Right hindlimb (tissue), 1 donor: ENCODE measurements at regions not wholly inside any gene's neighbourhood (a gene's known extent, or its start where the extent isn't known, plus 50 kb on each side); places are given as distances from the start of the nearest gene placed in this dataset.

Source experiments
- DNase-seq: peaks from one replicate; pipeline ENCODE4 v3.0.0-alpha.2; 2018

DNA sequence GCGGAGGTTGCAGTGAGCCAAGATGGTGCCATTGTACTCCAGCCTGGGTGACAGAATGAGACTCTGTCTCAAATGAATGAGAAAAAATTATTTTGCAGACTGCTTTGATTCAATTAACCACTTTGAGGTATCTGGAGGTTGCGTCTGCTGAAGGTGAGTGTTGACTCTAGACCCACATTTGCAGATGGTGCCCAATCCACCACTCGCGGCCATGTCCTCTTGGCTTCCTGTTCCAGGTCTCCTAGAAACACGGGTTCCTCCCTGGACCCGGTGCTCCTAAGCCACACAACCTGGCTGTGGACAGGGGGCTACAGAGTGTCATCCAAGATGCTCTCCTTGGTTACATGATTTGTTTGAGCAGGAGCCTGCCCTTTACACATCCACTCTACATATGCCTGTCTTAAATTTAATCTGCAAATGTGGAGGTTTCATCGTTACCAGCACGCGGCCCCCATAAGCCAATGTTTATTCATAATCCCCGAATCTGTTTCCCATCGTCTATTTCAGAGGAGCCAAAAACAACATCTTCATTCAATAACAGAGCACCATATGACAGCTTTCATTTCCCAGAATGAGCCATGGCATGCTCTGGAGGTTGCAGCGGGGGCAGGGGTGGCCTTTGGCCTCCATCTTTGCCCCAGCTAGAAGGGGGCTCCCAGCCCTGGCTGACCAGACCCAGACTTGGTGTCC lies 377.2 kb downstream of the CTTN start:
- DNase-seq: no peak

DNA sequence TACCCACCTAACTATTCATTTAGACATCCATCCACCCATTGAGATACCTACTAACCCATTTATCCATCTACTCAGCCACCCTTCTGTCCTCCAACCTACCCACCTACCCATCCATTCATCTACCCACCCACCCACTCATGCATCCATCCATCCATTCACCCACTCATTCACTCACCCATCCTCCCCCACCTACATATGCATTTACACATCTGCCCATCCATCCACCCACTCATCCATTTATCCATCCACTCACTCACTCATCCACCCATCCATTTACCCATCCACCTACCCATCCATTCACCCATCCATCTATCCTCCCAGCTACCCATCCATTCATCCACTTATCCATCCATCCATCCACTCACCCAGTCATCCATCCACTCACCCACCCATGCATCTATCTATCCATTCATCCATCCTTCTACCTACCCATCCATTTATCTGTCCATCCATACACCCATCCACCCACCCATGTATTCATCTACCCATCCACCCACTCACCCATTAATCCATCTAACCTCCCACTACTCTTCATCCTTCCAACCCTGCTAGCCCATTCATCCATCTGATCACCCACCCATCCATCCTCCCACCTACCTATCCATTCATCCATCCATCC lies 378.7 kb downstream of the CTTN start:
- DNase-seq: no peak

DNA sequence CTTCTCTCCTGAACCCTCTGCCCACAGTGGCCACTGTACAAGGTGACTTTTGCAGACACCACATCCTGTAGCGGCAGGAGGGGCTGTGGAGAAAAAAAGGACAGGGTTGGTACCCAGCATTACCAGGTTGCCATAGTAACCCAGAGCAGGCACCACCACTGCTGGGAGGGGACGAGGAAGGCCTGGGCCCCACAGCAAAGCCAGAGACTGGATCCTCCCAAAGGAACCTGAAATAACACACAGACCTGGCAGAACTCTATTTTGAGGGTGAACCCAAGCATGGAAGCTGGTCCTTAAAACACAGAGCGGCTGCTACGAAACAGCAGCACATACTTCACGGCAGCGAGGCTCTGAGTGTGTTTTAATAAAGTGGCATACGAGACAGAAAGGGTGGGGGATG lies 380.6 kb downstream of the CTTN start:
- DNase-seq: no peak

DNA sequence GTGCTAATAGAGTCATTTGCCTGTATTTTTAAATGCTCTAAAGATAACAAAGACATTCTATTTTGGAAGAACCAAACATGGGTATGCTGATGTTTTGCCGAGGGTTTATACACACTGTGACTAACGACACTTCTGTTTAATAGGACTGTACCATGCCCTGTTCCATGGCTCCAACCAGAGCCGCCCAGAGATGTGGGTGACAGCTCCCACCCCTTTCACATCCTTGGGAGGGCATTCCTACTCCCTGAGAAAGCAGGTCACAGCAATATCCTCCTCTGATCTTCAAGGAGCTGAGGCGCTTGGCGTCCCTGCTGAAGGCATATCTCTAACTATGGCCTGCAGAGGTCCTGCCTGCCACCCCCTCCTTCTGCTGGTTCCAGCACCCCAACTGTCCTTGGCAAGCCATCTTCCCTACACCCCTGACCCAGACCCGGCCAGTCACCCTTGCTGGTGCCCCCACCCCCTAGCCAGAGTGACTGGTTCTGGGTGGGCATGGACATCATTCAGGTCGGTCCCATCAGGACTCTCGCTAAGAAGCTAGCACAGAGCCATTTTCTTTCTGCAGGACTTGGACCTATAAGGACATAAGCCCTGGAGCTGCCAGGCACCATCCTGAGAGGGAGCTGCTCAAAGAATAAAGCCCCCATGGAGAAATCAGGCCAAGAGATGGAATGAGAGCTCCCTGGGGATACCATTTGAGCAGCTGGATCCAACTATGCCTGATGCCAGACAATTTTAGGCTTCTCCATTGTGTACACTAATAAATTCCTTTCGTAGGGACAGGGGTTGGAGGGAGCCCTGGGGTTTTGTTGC lies 381.3 kb downstream of the CTTN start:
- no peak for DNase-seq

DNA sequence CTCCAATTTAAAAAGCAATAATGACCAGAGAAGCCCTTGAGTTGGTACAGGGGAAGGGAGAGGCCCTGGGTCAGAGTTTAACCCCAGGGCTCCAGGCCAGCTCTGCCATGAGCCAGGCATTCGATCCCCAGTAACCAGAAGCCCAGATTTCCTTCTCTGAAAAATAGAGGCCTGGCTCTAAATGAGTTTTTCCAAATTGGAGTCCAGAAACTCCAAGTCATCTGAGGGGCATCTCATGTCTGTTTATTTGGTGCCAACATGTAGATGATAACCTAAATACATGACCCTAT lies 381.9 kb downstream of the CTTN start:
- DNase-seq: no peak

DNA sequence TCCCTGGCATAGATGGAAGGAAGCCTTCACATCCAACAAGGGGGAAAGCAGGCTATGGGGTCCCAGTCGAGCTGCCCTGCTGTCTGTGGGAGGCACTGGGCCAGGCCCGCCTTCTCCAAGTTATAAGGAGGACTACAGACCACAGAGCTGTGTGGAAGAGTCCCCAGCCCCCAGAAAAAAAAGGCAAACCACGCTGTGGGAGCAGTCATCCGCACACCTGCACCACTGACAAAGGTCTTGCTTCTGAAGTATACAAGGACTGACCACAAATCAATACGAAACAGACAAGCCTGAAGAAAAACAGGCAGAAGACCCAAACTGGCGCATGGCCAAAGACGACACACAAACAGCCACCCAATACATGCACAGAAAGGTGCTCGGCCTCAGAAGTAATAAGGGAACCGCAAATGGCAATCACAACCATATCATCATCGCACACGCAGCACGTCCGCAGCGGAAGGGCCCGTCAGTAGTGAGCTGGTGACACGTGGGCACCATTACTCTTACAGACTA lies 384.1 kb downstream of the CTTN start:
- DNase-seq: no peak

DNA sequence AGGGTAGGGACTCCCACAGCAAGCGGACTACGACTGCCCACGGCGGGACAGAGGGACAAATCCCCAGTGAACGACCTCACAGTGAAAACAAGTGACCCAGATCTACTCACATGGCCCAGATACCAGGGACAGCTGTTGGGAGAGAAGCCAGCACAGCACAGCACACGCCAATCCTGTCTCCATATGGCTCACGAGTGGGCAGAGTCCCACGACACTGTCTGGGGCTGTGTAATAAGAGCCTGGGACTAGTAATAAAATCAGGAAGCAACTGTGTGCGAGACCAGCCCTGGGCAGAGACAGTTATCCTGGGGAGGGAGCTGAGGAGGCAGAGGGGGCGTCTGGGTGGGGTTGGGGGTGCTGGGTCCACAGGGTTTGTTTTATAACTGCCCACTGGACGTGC lies 385.0 kb downstream of the CTTN start:
- peak; percentile 37 for DNase-seq

DNA sequence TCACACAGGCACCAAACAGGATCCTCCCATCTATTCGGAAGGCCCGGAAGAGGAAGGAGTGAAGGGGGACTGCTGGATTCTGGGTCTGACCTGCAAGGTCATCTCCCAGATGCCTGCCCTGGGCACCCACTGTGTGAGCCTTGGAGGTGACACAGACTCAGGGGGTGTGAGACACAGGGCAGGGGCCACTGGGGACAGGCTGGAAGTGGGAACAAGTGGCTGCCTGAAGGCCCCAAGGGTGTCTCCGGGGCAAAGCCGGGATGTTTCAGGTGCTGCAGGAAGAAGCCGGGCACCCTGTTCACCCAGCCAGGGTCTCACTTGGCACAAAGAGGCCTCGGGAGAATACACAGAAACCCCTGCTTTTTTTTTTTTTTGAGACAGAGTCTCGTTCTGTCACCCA lies 385.5 kb downstream of the CTTN start:
- DNase-seq: no peak

DNA sequence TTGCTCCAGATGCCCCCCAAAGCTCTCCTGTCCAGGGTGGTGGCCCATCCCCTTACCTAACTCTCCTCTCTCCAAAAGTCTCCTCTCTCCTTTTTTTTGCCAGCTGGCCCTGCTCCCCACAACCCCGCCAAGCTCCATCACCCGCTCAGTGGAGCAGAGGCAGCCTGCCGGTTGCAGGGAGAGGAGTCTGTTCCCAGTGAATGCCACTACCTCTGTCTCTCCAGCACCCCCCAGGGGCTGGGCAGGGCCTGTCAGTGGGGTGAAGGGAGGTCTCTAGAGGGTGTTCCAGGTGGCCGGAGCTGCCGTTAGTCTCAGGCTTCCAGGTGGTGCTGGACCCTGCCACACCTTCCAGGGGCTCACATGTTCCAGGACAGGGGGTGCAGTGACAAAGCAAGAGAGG lies 387.0 kb downstream of the CTTN start:
- DNase-seq: no peak

DNA sequence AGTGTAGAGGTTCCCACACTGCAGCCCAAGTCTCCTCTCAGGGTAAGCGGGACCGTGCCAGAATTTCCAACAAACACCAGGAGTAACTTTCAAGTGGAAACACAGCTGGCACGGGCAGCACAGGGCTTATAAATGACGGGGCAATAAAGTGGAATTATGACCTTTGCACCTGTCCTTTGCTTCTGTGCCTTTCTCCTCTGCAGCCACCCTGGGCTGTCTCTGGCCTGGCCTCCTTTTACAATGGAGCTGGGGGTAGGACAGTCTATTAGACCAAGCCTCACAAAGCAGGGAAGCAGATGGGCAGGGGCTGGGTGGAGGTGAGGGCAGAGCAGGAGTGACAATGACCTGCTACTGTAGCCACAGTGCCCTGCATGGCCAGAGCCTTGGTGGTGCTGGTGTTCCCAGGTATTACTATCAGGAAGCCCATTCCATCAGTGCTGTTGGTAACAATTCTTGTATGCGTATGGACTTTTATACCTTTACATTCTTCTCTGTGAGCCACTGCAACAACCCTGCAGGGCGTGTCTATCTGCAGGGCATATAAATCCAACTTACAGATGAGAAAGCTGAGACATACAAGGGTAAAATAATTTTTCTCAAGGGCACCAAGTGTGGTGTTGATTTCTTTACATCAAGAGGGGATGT lies 387.8 kb downstream of the CTTN start:
- no peak for DNase-seq

DNA sequence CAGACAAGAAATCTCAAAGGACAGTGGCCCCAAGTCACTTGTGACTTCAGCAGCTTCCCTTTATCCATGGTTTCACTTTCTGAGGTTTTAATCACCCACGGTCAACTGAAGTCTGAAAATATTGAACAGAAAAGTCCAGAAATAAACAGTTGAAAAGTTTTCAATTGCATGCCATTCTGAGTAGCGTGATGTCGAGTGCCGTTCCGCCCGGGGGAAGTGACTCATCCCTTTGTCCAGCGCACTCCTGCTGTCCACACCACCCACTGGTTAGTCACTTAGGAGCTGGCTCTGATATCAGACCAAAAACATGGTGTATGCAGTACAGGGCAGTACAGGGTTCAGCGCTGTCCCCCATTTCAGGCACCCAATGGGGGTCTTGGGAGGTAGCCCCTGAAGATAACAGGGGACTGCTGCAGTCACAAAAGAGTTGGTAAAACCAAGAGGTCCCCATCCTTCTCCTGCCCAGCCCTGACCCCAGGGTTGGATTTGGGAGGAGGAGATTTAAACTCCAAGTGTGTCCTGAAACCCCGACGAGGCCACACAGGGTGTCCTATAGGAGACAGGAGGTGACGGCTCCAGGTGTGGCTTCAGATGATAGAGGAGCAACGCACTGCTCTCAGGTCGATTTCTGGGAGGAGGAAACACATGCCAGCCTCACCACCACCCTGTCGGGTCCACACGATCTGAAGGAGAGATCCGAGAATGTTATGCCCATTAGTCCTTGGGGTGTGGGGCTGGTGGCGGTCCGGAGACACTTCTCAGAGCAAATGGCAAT lies 390.1 kb downstream of the CTTN start:
- DNase-seq: no peak

DNA sequence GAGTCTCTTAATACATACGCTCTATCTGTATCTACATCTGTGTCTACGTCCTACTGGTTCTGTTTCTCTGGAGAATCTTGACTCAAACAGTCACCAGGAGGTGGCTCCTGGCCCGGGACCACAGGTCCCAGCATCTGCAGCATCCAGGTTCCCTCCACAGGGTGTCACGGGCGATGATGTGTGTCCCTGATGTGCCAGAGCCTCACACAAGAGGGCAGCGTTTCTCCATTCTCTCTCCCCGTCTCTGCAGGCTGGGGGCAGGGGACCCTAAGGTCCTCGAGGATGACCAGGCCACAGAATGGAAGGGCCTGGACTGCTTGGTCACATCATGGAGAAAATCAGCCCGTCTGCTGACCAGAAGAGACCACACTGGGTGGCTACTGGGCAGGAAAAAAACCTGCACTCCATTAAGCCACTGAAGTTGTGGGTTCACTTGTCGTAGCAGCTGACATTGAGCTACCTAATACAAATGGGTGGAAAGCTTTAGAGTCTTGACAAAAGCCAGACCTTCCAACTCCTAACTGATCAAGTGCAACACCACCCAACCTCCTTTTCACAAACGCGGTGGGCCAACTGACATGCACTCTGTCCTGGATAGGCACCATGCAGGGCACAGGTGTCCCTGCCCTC lies 392.5 kb downstream of the CTTN start:
- no peak for DNase-seq

DNA sequence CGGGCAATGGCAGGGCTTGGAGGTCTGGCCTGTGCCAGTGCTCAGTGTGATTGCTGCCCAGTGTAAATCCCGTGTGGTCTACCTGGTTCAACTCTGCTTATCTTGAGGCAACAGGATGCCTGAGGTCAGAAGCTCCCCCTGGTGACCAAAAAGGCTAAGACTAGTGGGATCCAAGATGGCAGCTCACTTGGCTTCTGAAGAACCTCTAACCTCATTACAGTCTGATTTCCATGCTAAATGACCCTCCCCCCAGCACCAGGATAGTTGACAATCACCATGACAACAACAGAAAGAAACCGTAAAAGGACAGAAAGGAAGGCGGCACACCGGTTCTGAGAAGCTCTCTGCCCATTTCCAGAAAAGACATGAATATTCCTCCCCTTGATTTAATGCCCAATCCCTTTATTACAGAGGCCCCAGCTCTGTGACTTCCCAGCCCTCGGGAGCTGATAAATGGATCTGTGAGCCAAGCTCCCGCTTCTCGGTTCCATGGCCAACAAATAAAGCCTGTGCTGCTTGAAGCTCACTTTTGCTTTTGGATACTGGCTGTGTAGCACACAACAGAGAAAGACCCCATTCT lies 398.4 kb downstream of the CTTN start:
- no peak for DNase-seq

DNA sequence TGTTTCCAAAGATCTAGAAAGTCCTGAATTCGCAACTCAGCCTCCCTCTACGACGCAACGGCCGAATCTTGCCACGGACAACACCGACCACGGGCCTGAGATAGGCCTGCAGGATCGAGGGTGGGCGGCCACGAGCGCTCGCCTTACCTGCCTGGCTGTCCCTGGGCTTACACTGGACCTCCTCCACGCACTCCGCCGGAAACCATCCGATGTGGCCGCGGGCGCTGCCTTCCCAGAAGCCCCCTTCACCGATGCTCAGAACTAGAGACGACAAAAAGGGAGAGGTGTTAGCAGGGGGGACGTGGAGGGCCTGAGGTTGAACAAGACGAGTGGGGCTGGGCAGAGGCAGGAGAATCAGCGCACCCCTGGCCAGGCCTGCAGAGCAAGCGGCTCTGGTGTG lies 400.0 kb downstream of the CTTN start:
- no peak for DNase-seq

DNA sequence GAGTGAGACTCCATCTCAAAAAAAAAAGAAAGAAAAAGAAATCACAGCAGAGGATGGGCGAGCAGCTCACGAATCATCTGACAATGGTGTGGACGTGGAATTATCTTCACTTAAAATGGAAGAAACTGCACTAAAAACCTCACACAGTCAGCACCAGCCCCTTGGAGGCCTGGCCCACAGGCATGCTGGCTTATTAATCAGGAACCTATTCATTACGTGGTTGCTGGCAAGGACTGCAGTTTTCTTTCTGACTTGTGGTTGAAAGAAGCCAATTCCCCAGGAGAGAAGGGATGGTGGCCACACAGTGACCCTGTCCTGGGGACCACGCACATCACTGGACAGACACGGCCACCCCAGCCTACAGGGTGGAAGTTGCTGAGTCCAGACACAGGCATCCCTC lies 401.1 kb downstream of the CTTN start:
- no peak for DNase-seq

DNA sequence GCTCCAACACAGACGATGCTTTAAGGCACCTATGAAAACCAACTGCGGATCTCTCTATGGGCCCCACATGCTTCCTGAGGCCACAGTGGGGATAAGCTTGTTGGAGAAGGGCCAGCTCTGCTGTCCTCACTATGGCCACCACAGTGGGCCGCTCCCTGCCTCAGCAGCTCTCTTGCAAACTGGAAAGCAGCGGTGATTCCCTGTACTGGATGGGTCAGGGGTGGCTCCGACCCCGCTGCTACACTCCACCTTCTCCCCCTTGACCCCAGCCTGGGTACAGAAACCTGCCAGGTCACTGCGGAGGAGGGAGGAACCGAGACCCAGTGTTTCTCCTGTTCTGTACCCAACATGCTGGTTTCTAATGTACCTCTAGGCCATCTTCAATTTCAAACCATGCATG lies 403.9 kb downstream of the CTTN start:
- DNase-seq: no peak

DNA sequence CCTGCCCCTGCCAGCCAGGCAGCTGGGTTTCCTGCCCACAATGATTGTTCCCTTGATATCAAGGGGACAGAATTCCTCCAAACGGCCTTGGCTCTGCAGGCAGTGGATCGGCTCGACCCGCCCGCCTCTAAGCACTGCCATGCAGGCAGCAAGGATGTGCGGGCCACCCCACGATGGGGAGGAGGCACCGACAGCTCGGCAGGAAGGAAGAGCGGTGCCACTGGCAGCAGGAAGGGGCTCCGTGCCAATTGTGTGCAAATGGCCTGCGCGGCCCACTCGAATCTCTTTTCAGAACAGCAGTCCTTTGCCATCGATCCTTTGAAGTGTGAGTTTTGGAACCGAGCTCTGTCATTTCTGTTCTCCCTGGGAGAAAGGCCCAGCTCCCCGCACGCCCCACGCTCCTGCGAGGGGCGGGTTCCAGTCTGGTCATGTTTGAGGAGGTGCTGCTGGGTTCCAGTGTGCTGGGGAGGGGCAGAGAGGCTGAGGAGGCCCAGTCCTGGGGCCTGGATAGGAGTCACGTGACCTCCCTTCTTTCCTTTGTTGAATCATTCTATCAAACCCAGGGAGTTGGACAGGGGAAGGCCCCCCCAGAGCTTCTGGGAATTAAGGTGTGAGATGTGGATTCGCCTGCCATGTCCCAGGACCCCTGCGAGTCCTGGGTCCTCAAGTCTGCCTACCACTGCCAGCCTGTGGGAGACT lies 406.0 kb downstream of the CTTN start:
- DNase-seq: no peak

DNA sequence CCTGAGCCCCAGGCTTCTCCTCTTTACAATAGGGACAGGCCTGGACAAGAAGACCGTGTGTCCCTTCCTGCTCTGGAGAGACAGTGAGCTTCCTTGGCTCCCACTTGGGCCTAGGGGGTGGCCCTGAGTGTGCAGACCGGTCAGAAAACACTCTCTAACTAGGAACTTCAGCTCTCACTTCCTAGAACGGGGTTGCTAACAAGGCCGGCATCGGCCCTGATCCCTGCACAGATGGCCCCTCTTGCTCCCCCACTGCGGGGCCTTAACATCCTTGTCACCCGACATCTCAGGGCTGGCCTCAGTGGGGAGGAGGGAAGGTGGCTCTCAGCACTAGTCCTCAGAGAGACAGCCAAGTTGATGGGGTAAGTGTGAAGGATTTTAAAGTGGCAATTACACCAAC lies 406.9 kb downstream of the CTTN start:
- no peak for DNase-seq

DNA sequence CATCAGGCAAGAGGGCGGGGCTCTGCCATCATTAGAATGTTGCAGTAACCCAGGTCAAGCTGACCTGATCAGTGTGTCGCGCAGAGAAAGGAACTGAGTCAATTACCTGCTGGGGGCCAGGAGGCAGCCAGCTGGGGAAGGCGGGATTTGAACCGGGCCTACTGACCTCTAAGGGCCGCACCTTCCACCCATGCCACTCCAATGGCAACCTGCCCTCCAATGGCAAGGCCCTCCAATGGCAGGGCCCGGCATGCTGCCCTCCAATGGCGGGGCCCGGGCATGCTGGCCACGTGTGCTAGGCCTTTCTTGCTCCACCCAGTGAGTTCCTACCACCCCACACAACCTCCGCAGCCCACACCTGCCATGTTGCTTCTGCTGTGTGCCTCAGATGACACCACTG lies 407.6 kb downstream of the CTTN start:
- no peak for DNase-seq

DNA sequence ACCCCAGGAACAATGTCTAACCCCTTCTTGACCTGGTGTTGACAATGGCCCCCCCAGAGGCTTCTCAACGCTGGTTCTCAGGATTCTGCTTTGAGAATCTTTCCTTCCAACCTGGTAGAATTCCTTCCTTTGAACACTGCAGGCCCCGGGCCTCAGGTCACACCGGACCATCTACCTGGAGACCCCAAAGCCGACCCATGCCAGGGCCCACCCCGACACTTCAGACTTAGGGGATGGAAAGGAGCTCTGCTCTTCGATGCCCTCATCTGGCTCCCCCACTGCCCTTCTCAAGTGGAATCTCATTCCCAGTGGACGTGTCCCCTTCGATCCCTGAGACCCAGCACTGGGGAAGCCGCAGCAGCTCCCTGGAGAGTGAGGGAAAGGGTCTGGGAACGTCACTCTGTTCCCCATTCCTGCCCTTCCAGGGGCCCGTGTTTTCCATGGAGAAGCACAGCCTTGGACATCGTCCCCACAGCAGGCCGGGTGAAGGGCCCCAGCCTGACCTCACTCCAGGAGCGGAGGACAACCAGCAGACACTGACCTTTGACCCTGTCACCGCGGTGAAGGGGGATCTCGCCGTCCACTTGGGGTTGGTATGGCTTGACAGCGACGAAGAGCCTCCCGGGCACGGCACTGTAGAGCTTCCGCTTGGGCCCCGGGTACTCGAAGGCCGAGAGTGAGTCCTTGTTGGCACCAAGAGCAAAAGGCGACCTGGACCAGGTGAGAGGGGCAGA lies 408.3 kb downstream of the CTTN start:
- DNase-seq: no peak

DNA sequence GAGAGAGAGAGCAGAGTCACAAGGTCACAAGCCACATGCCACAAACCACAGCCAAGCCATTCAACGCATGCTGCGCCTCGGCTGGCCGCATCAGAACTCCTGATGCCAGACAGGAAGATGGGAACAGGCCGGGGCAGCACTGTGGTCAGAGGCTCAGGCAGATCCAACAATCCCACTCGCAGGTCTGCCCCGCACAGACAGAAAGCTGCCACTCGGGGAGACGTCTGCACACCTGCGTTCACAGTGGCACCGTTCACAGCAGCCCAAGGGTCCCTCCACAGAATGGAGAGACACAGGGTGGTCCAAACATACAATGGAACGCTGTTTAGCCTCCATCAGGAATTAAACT lies 408.8 kb downstream of the CTTN start:
- no peak for DNase-seq
